HL-60 (cell line): ENCODE measurements at regions not wholly inside any gene's neighbourhood (a gene's known extent, or its start where the extent isn't known, plus 50 kb on each side); places are given as distances from the start of the nearest gene placed in this dataset.

Experiments used
- CTCF ChIP-seq: IDR thresholded peaks from one replicate; pipeline ENCODE4 v1.5.1; 2011; ENCODE audit warnings: low read length, control low read depth, inconsistent platforms; ENCODE audit not compliant: insufficient read depth
- GABPA ChIP-seq: IDR thresholded peaks from 2 replicates; pipeline ENCODE4 v1.6.1; 2012; ENCODE audit warnings: low read depth
- POLR2AphosphoS5 ChIP-seq: IDR thresholded peaks from 2 replicates; pipeline ENCODE4 v1.6.1; 2012; ENCODE audit warnings: low read depth
- SPI1 ChIP-seq: IDR thresholded peaks from 2 replicates; pipeline ENCODE4 v1.6.1; 2012; ENCODE audit warnings: low read depth, mild to moderate bottlenecking, borderline replicate concordance
- TF ChIP-seq, protein P1 (sequence below): IDR thresholded peaks from 2 replicates; pipeline ENCODE4 v1.6.1; 2012; ENCODE audit warnings: low read depth; ENCODE audit not compliant: insufficient replicate concordance

DNA sequence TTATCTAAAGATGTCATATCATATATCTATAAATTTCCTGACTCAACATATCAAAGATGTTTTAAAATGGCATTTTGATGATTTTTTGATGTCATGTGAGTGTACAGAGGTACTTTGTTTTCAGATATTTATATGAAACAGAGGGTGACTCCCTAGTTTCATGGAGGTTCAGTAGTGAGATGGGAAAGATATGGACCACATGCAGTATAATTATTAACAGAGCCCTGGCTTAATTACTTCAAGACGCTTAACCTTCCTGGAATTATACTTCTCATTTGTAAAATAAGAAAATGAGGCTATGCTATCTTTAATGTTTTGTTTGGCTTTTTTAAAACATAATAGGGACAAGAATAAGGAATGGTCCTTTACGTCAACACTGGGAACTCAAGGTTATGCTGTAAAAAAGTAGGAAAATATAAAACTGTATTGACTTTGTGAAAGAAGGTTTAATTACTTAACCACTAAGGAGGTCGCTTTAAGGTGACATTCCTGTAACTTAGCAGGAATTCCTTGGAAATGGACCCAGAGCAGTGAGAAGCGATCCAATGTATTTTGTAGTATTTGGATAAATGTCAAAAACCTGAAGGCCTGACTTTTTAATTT, 821.0 kb upstream of the IGFBP3 start:
- TF ChIP-seq, protein P1, sequence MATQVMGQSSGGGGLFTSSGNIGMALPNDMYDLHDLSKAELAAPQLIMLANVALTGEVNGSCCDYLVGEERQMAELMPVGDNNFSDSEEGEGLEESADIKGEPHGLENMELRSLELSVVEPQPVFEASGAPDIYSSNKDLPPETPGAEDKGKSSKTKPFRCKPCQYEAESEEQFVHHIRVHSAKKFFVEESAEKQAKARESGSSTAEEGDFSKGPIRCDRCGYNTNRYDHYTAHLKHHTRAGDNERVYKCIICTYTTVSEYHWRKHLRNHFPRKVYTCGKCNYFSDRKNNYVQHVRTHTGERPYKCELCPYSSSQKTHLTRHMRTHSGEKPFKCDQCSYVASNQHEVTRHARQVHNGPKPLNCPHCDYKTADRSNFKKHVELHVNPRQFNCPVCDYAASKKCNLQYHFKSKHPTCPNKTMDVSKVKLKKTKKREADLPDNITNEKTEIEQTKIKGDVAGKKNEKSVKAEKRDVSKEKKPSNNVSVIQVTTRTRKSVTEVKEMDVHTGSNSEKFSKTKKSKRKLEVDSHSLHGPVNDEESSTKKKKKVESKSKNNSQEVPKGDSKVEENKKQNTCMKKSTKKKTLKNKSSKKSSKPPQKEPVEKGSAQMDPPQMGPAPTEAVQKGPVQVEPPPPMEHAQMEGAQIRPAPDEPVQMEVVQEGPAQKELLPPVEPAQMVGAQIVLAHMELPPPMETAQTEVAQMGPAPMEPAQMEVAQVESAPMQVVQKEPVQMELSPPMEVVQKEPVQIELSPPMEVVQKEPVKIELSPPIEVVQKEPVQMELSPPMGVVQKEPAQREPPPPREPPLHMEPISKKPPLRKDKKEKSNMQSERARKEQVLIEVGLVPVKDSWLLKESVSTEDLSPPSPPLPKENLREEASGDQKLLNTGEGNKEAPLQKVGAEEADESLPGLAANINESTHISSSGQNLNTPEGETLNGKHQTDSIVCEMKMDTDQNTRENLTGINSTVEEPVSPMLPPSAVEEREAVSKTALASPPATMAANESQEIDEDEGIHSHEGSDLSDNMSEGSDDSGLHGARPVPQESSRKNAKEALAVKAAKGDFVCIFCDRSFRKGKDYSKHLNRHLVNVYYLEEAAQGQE: no peak
- no peak for TF ChIP-seq CTCF
- no peak for TF ChIP-seq POLR2AphosphoS5
- TF ChIP-seq GABPA: no peak
- no peak for TF ChIP-seq SPI1
